DND-41 (cell line): ENCODE measurements at regions not wholly inside any gene's neighbourhood (a gene's known extent, or its start where the extent isn't known, plus 50 kb on each side); places are given as distances from the start of the nearest gene placed in this dataset.

Experiments
- EZH2 ChIP-seq: IDR thresholded peaks from 3 replicates; pipeline ENCODE4 v1.6.1; 2012; ENCODE audit warnings: borderline replicate concordance, low read depth, mild to moderate bottlenecking, moderate library complexity, low read length, inconsistent platforms; ENCODE audit not compliant: severe bottlenecking
- TF ChIP-seq, protein P1 (sequence below): IDR thresholded peaks from 2 replicates; pipeline ENCODE4 v1.5.1; 2012; ENCODE audit warnings: borderline replicate concordance, low read length, moderate library complexity, mild to moderate bottlenecking; ENCODE audit not compliant: poor library complexity, severe bottlenecking; ENCODE audit errors: extremely low read depth

DNA sequence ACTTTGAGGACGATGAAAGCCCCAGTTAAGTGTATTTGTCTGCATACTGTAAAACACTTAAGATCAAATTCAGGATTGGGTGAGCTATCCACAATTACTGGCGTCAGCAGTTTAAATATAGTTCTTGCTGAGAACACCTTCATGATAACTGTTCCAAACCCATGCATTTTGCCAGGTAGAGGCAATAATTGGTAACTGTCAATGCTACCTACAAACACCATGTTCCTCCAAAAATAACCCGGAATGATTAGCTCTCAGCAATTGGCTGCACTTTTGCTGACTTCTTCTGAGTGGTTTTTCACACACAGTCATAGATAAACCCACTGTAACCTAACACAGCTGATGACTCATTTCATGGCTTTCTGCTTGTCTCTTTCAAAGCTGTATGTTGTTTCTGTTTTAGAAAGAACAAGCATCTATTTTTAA, 1358.6 kb upstream of the GJE1 start:
- TF ChIP-seq, protein P1, sequence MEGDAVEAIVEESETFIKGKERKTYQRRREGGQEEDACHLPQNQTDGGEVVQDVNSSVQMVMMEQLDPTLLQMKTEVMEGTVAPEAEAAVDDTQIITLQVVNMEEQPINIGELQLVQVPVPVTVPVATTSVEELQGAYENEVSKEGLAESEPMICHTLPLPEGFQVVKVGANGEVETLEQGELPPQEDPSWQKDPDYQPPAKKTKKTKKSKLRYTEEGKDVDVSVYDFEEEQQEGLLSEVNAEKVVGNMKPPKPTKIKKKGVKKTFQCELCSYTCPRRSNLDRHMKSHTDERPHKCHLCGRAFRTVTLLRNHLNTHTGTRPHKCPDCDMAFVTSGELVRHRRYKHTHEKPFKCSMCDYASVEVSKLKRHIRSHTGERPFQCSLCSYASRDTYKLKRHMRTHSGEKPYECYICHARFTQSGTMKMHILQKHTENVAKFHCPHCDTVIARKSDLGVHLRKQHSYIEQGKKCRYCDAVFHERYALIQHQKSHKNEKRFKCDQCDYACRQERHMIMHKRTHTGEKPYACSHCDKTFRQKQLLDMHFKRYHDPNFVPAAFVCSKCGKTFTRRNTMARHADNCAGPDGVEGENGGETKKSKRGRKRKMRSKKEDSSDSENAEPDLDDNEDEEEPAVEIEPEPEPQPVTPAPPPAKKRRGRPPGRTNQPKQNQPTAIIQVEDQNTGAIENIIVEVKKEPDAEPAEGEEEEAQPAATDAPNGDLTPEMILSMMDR = no peak
- TF ChIP-seq EZH2 = no peak
